Endothelial cell of umbilical vein (primary cell): ENCODE measurements at regions not wholly inside any gene's neighbourhood (a gene's known extent, or its start where the extent isn't known, plus 50 kb on each side); places are given as distances from the start of the nearest gene placed in this dataset.

ENCODE experiments used
- BruUV-seq: library from RNA; stranded (reverse); fragments of 400-500 nt; replicated peaks from 2 replicates; lab custom pipeline; 2021; lab: Mats Ljungman, UMichigan
- CTCF ChIA-PET: fragments of 300-600, 350-600 bp; sonication (Branson Sonifier 250); formaldehyde crosslinking; loops from one replicate; lab custom pipeline; 2021; ENCODE audit warnings: antibody characterized with exemption, inconsistent platforms; lab: Charles Lee
- POLR2A ChIA-PET: fragments of 300-600, 350-600 bp; sonication (Branson Sonifier 250); formaldehyde crosslinking; loops from one replicate; lab custom pipeline; 2021; ENCODE audit warnings: antibody characterized with exemption, inconsistent platforms; lab: Charles Lee
- DNase-seq: peaks from one replicate; pipeline ENCODE4 v3.0.0-alpha.2; 2011; ENCODE audit warnings: low read depth, low spot score
- FAIRE-seq: peaks from 2 replicates; lab custom pipeline; 2011; peaks lifted over from hg19 to GRCh38; lab: Jason Lieb, UNC
- H2AFZ ChIP-seq: 2 replicates; pipeline ENCODE4 v1.6.0; 2012; ENCODE audit warnings: low read depth, low read length, control low read depth, inconsistent platforms
- H3K27ac ChIP-seq: 2 replicates; pipeline ENCODE4 v1.5.1; 2011; ENCODE audit warnings: low read depth, mild to moderate bottlenecking, control low read depth, low read length, moderate library complexity; ENCODE audit not compliant: insufficient read depth
- H3K27me3 ChIP-seq, 2 experiments: 2 replicates each; pipeline versions ENCODE4 v1.6.0 to v1.6.1; 2011; ENCODE audit warnings: low read length in 2 of 2, mixed read lengths in 1 of 2; ENCODE audit not compliant: control insufficient read depth in 2 of 2, insufficient read depth in 2 of 2
- H3K36me3 ChIP-seq, 2 experiments: 2 replicates in 1 of 2; 3 replicates in 1 of 2; pipeline ENCODE4 v1.5.1; 2011; ENCODE audit warnings: low read length in 2 of 2, mild to moderate bottlenecking in 1 of 2, moderate library complexity in 1 of 2; ENCODE audit not compliant: control insufficient read depth in 2 of 2, insufficient read depth in 2 of 2; ENCODE audit errors: extremely low read depth in 1 of 2
- H3K4me1 ChIP-seq: 3 replicates; pipeline ENCODE4 v1.5.1; 2011; ENCODE audit warnings: mild to moderate bottlenecking, low read length; ENCODE audit not compliant: control insufficient read depth, insufficient read depth; ENCODE audit errors: extremely low read depth
- H3K4me2 ChIP-seq: 2 replicates; pipeline ENCODE4 v1.6.1; 2011; ENCODE audit warnings: low read length, control low read depth, mixed read lengths; ENCODE audit not compliant: insufficient read depth
- H3K4me3 ChIP-seq, 3 experiments: fragments of 200-600 bp in 1 of 3; sonication (generic), shearing (Covaris generic) in 1 of 3; replicated peaks in 1 of 3; 2 replicates each; pipeline ENCODE4 v1.5.1; 2011 to 2016; ENCODE audit warnings: control low read depth in 3 of 3, low read length in 3 of 3, mild to moderate bottlenecking in 2 of 3, inconsistent platforms in 1 of 3, low read depth in 1 of 3, moderate library complexity in 1 of 3; ENCODE audit not compliant: insufficient read depth in 1 of 3
- H3K79me2 ChIP-seq: 2 replicates; pipeline ENCODE4 v1.6.0; 2012; ENCODE audit warnings: low read length, inconsistent platforms; ENCODE audit not compliant: control insufficient read depth, insufficient read depth
- H3K9ac ChIP-seq: replicated peaks from 2 replicates; pipeline ENCODE3; 2011; ENCODE audit warnings: low read length, control low read depth; ENCODE audit not compliant: insufficient read depth; ENCODE audit errors: extremely low read depth
- H3K9me1 ChIP-seq: replicated peaks from 3 replicates; pipeline ENCODE4 v1.6.0; 2011; ENCODE audit warnings: mild to moderate bottlenecking, low read length; ENCODE audit not compliant: control insufficient read depth, insufficient read depth; ENCODE audit errors: extremely low read depth
- H3K9me3 ChIP-seq: replicated peaks from 2 replicates; pipeline ENCODE4 v1.5.1; 2012; ENCODE audit warnings: low read length, inconsistent platforms; ENCODE audit not compliant: control insufficient read depth, insufficient read depth
- H4K20me1 ChIP-seq: replicated peaks from 2 replicates; pipeline ENCODE3; 2011; ENCODE audit warnings: mild to moderate bottlenecking, low read length; ENCODE audit not compliant: control insufficient read depth, insufficient read depth; ENCODE audit errors: extremely low read depth
- EZH2 ChIP-seq: IDR thresholded peaks from 2 replicates; pipeline ENCODE4 v1.6.1; 2012; ENCODE audit warnings: borderline replicate concordance, low read depth, mild to moderate bottlenecking, moderate library complexity, low read length, inconsistent platforms; ENCODE audit not compliant: severe bottlenecking
- FOS ChIP-seq: IDR thresholded peaks from 2 replicates; pipeline ENCODE4 v1.6.1; 2011; ENCODE audit warnings: mild to moderate bottlenecking, low read length, moderate library complexity, borderline replicate concordance; ENCODE audit not compliant: insufficient read depth
- GATA2 ChIP-seq: IDR thresholded peaks from 2 replicates; pipeline ENCODE4 v1.7.0; 2011; ENCODE audit warnings: low read depth, mild to moderate bottlenecking, moderate library complexity, mixed read lengths, low read length; ENCODE audit not compliant: insufficient read length, insufficient read depth
- JUN ChIP-seq: IDR thresholded peaks from 2 replicates; pipeline ENCODE4 v1.6.1; 2011; ENCODE audit warnings: borderline replicate concordance, low read depth; ENCODE audit not compliant: insufficient read length, insufficient read depth
- MYC ChIP-seq: IDR thresholded peaks from one replicate; pipeline ENCODE4 v1.6.1; 2011; ENCODE audit warnings: mild to moderate bottlenecking, low read depth, low read length
- POLR2A ChIP-seq: IDR thresholded peaks from 2 replicates; pipeline ENCODE4 v1.6.1; 2012; ENCODE audit warnings: low read depth, mild to moderate bottlenecking, control low read depth, low read length
- POLR2AphosphoS5 ChIP-seq: IDR thresholded peaks from 2 replicates; pipeline ENCODE4 v1.6.1; 2012; ENCODE audit warnings: low read depth, mild to moderate bottlenecking, control low read depth, low read length, moderate library complexity; ENCODE audit not compliant: insufficient read depth
- dilution Hi-C: fragments of 300-500 bp; cut with MboI; formaldehyde crosslinking; loops from one replicate; pipeline ENCODE4 v1.15.0; 2019; ENCODE audit warnings: low sequenced_read_pairs; ENCODE audit not compliant: extremely low pct_ligation_motif_present
- intact Hi-C: fragments of 100-400 bp; cut with micrococcal nuclease; formaldehyde crosslinking; loops from one replicate; pipeline ENCODE4 v1.10.0; 2022
- TF ChIP-seq, protein P1 (sequence below): IDR thresholded peaks from 2 replicates; pipeline ENCODE4 v1.6.1; 2011; ENCODE audit not compliant: insufficient read depth, insufficient read length
- TF ChIP-seq, protein P2 (sequence below), 2 donors: IDR thresholded peaks; 1 replicate in 1 of 2; 2 replicates in 1 of 2; pipeline ENCODE4 v1.5.1; 2011; ENCODE audit warnings: low read length in 2 of 2, mild to moderate bottlenecking in 2 of 2, moderate library complexity in 2 of 2, control low read depth in 1 of 2, inconsistent platforms in 1 of 2, low read depth in 1 of 2; ENCODE audit not compliant: insufficient read depth in 1 of 2; ENCODE audit errors: extremely low read depth in 1 of 2

DNA sequence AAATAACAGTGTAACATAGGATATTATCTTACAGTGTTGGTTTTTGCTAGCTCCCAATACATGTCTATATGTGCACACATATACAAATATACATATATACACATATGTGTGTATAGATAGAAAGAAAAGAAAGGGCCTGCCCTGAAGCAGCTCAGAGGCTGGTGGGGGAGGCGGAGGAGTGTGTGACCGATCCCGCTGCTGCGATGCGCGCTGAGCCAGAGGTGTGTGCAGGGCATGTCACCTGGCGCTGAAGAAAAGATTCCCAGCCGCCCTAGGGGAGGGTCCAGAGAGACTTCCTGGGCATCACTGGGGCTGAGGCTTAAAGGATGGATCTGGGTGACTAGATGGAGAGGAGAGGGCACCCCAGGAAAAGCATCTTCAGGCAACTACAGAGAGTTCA, 110.2 kb downstream of the FAM50B start:
- Histone ChIP-seq H3K36me3 (no peaks in the 10 kb centered on the region), H3K4me1 (peaks cover 4% of the 10 kb centered on the region), H3K27me3 (no peaks in the 10 kb centered on the region), H3K79me2 (no peaks in the 10 kb centered on the region), H2AFZ (no peak overlapping the region), H3K4me2 (no peak overlapping the region), H3K9me3 (no peaks in the 10 kb centered on the region), H3K27ac (no peak overlapping the region), H3K4me3 (no peak overlapping the region), H3K9me1 (no peaks in the 10 kb centered on the region), H4K20me1 (no peaks in the 10 kb centered on the region), H3K9ac (no peak overlapping the region)
- FAIRE-seq (no peak), DNase-seq (no peak)
- CTCF ChIA-PET, result interaction anchor here (1.4 to 1.5 kb wide), 2 partner anchors 10 to 31 kb away, joined by 3 to 4 read pairs; no protein-coding TSS in a partner anchor
- POLR2A ChIA-PET, result no interaction called here
- no peak for TF ChIP-seq POLR2A
- TF ChIP-seq, protein P1, sequence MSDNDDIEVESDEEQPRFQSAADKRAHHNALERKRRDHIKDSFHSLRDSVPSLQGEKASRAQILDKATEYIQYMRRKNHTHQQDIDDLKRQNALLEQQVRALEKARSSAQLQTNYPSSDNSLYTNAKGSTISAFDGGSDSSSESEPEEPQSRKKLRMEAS, result no peak
- no peak for TF ChIP-seq GATA2
- TF ChIP-seq JUN, result no peak
- no peak for TF ChIP-seq POLR2AphosphoS5
- TF ChIP-seq, protein P2, sequence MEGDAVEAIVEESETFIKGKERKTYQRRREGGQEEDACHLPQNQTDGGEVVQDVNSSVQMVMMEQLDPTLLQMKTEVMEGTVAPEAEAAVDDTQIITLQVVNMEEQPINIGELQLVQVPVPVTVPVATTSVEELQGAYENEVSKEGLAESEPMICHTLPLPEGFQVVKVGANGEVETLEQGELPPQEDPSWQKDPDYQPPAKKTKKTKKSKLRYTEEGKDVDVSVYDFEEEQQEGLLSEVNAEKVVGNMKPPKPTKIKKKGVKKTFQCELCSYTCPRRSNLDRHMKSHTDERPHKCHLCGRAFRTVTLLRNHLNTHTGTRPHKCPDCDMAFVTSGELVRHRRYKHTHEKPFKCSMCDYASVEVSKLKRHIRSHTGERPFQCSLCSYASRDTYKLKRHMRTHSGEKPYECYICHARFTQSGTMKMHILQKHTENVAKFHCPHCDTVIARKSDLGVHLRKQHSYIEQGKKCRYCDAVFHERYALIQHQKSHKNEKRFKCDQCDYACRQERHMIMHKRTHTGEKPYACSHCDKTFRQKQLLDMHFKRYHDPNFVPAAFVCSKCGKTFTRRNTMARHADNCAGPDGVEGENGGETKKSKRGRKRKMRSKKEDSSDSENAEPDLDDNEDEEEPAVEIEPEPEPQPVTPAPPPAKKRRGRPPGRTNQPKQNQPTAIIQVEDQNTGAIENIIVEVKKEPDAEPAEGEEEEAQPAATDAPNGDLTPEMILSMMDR (IDR thresholded peaks at IDR 0.05; ENCODE audit: extremely low read depth in 1 of 2, insufficient read depth in 1 of 2, low read depth in 1 of 2, low read length in 2 of 2), result no peak
- no peak for TF ChIP-seq MYC
- no peak for TF ChIP-seq EZH2
- no peak for TF ChIP-seq FOS
- intact Hi-C loops, result no loop called here
- dilution Hi-C loops, result no loop called here
- no TSS peak for BruUV-seq
